AG09309 (cell line): ENCODE measurements at regions not wholly inside any gene's neighbourhood (a gene's known extent, or its start where the extent isn't known, plus 50 kb on each side); places are given as distances from the start of the nearest gene placed in this dataset.

Experiments
- DNase-seq: peaks from one replicate; pipeline ENCODE4 v3.0.0-alpha.2; 2010; ENCODE audit warnings: low read depth
- H3K4me3 ChIP-seq: 2 replicates; pipeline ENCODE4 v1.5.1; 2011; ENCODE audit warnings: mild to moderate bottlenecking, low read depth, low read length, moderate library complexity; ENCODE audit not compliant: control insufficient read depth
- TF ChIP-seq, protein P1 (sequence below): IDR thresholded peaks from 2 replicates; pipeline ENCODE4 v1.5.1; 2011; ENCODE audit warnings: mild to moderate bottlenecking, low read depth, low read length, inconsistent platforms; ENCODE audit not compliant: insufficient read depth, control insufficient read depth; ENCODE audit errors: missing control alignments

DNA sequence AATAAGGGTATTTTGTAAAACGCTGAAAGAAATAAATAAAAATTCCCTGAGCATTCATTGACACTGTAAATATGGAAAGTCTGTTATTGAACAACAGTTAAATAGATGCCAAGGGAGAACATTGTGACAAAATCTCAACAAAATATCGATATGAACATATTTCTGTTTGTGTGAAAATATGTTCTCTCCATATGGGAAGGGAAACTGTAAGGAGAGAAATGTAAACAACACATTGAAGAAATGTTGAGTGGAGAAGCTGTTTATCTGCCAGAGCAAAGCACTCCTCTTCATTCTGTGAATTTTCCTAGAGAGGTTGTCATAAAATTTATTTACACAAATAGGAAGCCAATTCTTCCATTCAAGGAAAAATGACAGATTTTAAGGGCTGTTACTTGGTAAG, 57.1 kb upstream of the EOMES start:
- TF ChIP-seq, protein P1, sequence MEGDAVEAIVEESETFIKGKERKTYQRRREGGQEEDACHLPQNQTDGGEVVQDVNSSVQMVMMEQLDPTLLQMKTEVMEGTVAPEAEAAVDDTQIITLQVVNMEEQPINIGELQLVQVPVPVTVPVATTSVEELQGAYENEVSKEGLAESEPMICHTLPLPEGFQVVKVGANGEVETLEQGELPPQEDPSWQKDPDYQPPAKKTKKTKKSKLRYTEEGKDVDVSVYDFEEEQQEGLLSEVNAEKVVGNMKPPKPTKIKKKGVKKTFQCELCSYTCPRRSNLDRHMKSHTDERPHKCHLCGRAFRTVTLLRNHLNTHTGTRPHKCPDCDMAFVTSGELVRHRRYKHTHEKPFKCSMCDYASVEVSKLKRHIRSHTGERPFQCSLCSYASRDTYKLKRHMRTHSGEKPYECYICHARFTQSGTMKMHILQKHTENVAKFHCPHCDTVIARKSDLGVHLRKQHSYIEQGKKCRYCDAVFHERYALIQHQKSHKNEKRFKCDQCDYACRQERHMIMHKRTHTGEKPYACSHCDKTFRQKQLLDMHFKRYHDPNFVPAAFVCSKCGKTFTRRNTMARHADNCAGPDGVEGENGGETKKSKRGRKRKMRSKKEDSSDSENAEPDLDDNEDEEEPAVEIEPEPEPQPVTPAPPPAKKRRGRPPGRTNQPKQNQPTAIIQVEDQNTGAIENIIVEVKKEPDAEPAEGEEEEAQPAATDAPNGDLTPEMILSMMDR: no peak
- DNase-seq: no peak
- H3K4me3 ChIP-seq: no peak overlapping the region

DNA sequence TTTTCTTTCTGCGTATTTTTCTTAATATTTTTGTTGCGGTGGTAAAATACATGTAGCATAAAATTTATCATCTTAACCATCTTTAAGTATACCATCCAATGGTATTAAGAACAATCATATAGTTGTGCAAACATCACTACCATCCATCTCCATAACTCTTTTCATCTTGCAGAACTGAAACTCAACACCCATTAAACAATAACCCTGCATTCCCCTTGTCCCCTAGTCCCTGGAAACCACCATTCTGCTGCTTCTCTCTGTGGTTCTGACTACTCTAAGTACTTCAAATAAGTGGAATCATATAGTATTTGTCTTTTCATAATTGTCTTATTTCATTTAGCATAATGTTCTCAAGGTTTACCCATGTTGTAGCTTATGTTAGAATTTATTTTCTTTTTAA, 67.3 kb upstream of the EOMES start:
- H3K4me3 ChIP-seq: no peak overlapping the region
- no peak for DNase-seq
- TF ChIP-seq, protein P1: no peak

DNA sequence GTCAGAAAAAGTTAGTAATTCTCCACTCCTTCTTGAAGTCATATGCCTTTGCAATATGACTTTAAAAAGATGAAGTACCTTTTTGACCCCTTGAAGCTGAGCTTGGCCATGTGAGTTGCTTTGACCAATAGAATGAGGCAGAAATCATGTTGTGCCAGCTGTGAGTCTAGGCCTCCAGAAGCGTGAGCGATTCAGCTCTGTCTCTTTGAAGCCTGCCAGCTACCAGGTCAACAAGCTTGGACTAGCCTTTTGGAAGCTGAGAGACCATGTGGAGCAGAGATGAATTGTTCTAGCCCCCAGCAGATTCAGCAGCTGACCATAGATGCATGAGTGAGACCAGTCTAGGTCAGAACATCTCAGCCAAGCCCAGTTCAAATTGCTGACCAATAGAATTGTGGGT, 69.8 kb upstream of the EOMES start:
- no peak overlapping the region for H3K4me3 ChIP-seq
- DNase-seq: no peak
- TF ChIP-seq, protein P1: no peak

DNA sequence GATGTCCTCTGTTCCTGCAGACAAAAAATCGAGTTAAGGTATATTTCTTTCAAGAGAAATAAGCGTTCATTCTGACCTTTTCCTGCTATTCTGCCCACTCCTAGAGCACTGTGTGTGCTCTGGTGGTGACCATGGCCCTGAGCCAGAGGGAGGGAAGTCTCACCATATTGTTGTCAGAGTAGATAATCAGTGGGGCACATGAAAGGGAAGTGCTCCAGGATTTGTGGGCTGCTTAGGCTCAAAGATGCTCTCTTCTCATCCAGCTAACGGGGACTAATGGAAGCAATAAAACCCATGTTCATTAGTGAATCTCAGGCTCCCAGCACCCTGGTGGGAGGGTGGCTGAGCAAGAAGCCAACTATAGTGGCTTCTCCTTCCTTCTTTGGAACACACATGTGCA, 70.7 kb upstream of the EOMES start:
- DNase-seq: no peak
- no peak overlapping the region for H3K4me3 ChIP-seq
- TF ChIP-seq, protein P1: no peak

- TF ChIP-seq, protein P1: no peak
- DNase-seq: no peak
- no peak overlapping the region for H3K4me3 ChIP-seq
Measured at GRCh38 chr3:27794211-27794610, 72.1 kb upstream of the EOMES start.

DNA sequence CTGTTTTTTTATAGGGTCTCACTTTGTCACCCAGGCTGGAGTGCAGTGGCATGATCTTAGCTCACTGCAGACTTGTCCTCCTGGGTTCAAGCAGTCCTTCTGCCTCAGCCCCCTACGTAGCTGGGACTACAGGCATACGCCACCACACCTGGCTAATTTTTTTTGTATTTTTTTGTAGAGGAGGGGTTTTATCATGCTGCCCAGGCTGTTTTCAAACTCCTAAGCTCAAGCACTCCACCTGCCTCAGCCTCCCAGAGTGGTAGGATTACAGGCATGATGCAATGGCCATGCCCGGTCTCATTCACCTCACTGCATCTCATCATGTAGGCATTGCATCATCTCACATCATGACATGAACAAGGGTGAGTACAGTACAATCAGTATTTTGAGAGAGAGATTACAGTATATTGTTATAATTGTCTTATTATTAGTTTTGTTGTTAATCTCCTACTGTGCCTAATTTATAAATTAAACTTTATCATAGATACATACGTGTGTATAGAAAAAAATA, 74.3 kb upstream of the EOMES start:
- TF ChIP-seq, protein P1: no peak
- no peak for DNase-seq
- no peak overlapping the region for H3K4me3 ChIP-seq

- TF ChIP-seq, protein P1: no peak
- no peak overlapping the region for H3K4me3 ChIP-seq
- DNase-seq: no peak
Measured at GRCh38 chr3:27797773-27798172, 75.7 kb upstream of the EOMES start.
